Urothelium cell line (cell line): ENCODE measurements at regions not wholly inside any gene's neighbourhood (a gene's known extent, or its start where the extent isn't known, plus 50 kb on each side); places are given as distances from the start of the nearest gene placed in this dataset.
A peak's percentile ranks its signal among the peaks of the same experiment; 100 is the strongest.
"Not testable (repeated sequence)": the region's sequence is repeated elsewhere in the genome, so short reads cannot be mapped to it uniquely, and the experiment has no call there.

Experiments used
- DNase-seq: peaks from one replicate; pipeline ENCODE4 v3.0.0; 2011; ENCODE audit warnings: low spot score, mixed read lengths
- FAIRE-seq: peaks from 2 replicates; lab custom pipeline; 2011; peaks lifted over from hg19 to GRCh38; lab: Jason Lieb, UNC

DNA sequence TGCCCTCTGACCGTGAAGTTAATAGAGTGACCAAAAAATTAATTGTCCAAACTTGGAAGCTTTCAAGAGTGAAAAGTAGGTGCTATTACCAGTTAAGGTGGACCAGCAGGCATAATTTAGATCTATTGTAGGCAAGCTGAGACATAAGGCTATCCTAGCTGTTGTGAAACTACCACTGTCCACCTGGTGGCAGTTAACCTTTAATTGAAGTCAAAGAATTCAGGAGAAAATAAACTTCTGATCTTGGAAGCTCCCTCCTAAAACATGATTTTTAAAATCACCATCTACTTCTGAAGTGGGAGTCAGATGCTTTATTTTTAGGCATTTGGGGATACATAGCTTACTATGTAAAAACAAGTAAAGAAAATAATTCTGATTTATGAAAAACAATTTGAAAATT, 636.3 kb upstream of the HTR2C start:
- FAIRE-seq (no peak), DNase-seq (no peak)

DNA sequence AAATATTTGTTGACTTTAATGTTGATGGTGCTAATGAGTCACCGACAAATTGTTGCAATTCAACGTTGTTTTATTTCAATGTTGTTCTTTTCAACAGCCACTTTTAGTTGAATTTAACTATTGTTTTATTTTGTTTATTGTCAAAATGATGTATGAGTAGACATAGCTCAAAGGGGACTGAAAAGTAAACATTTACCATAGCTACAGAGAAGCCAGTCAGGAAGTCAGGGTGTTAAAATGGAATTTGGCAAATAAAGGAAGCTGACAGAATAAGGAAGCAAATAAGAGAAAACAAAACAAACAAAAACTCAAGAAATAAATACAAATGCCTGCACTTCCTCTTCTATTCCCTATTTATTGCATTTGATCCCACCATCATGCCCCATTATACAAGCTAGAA, 648.4 kb upstream of the HTR2C start:
- no peak for FAIRE-seq
- DNase-seq = no peak

DNA sequence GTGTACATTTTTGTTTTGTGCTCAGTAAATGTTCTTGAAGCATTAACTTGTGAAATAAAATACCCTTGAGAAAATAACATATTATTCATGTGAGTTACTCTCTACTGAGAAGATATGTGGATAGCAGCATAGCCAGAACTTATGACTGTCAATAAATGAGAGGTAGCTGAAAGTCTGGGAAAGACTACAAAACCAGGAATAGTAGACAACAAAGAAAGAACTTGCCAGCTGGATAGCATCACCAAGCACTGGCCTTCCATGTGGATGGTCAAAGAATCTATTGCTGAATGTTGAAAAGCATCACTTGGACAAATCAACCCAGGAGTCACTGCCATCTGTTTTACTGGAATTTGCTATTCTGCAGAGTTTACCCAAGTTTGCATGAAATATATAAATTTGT, 650.0 kb upstream of the HTR2C start:
- FAIRE-seq = no peak

DNA sequence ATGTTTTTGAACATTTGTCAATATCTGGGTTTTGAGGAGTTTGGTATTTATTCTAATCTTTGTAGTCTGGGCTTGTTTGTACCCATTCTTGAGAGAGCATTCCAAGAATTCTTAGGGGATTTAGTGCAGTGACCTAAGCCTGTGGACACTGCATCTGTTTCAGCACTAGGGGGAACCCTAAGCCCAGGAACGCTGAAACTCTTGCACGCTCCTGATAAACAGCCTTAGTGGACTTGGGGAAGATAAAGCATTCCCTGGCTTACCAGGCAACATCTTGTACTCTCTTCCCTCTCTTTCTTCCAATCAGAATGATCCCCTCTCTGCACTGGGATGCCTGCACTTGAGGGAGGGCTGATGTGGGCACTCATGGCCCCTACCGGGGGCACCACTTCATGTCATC, 654.9 kb upstream of the HTR2C start:
- FAIRE-seq (no peak), DNase-seq (peak; percentile 16)

More for the DNA sequence above, 650.0 kb upstream of the HTR2C start:
- DNase-seq = no peak

DNA sequence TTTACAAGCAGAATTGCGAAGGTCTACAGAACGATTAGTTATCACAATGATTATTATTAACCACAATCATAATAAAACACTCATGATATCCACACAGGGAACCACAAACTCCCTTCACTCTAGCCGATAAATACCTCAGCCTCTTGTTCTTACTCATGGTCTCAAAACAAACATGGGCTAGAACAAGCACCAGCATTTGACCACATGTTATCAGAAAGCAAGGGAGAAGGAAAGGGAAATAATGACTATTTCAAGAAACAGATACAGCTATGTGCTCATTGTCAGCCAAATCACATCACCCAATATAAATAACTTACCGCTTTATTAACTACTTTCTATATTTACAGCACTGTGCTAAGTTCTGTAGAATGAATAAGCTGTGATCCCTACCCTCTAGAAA, 663.2 kb upstream of the HTR2C start:
- DNase-seq = no peak
- no peak for FAIRE-seq

DNA sequence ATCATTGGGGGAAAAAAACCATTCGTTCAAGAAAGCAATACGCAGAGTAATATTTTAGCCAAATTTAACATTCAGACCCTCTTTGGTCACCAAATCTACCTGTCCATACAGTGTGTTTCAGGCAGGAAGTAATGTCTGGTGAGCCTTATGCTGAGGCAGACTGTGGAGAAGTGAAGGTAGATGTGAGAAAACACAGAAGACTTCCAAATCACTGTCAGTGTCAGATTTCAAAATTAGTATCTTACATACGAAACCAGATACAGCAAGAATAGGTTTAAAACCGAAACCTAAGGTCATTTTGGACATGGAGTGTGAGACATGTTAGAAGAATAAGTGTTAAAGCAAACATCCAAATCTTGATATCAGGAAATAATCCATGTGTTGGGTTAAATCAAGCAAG, 664.5 kb upstream of the HTR2C start:
- no peak for FAIRE-seq
- DNase-seq = no peak

DNA sequence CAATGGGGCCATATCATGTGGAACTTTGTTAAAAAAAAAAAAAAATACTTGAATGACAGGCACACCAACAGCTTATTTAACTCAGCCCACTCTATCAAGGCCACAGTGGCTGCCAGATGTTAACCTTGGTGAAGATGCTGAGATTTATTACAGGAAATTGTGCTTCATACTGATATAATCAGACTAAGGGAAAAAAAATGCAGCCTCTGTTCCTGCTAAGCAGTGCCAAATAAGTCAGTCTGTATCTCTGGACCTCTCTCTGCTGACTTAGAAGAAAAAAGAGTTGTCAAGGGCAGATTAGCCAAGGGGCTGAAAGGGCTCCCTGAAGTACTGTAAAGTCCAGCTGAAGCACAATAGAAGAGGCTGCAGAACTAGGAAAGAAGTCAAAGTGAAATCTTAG, 677.7 kb upstream of the HTR2C start:
- DNase-seq = no peak
- no peak for FAIRE-seq

DNA sequence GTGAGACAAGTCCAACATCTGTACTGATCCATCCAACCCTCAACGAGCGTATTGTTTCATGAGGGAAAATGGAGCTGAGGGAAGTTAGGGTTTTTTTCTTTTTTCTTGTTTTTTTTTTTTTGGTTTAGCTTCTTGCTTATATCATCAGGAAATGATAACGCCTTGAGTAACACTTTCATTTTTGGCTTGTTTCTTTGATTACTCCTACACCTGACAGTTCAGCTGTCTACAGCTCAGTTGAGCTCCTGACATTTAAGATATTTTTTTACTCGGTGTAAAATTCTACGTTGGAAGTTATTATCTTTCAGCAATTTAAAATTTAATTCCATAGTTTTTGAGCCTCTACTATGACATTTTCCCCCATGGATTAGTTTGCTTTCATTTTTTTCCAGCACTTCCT, 691.0 kb upstream of the HTR2C start:
- no peak for FAIRE-seq

DNA sequence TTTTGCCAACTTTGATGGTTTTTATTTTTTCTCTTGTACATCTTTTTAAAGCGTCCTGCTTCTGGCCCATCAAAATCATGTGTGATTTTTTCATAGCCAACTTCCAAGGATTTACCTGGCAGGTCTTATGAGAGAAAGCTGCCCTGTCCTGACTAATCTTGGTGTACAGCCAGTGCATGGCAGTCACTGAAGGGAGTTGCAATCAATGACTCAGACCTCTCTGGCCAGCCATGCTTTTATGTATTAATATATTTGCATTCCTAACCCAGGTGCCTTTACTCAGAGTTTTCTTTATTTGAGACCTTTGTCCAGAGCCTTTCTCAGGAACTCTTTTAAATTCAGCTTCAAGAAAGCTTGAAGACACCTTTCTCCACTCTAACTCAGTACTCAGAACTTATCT, 691.5 kb upstream of the HTR2C start:
- DNase-seq (peak; percentile 2), FAIRE-seq (no peak)

More for the DNA sequence above, 691.0 kb upstream of the HTR2C start:
- no peak for DNase-seq

DNA sequence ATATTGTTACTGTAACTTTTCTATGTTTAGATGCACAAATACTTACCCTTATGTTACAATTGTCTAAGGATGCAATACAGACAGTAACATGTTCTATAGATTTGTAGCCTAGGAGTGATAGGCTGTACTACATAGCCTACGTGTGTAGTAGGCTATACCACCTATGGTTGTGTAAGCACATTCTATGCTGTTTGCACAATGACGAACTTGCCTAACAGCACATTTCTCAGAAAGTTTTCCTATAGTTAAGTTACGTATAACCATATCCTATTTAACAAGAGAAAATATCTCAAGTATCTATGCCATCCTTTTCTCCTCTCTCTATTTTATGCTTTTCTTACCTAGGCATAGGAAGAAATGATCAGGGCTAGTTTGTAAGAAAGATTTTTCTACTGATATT, 710.8 kb upstream of the HTR2C start:
- FAIRE-seq = no peak
- DNase-seq = no peak

DNA sequence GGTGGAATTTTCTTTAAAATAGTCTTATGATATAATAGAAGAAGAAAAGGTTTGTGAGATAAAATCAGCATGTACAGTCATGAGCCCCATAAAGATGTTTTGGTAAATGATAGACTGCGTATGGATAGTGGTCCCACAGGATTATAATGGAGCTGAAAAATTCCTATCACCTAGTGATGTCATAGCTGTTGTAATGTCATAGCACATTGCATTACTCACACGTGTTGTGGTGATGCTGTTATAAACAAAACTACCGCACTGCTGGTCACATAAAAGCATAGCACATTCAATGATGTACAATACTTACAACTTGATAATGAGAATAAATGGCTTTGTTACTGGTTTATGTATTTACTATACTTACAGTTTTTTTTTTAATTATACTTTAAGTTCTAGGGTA, 715.2 kb upstream of the HTR2C start:
- DNase-seq (no peak), FAIRE-seq (no peak)

DNA sequence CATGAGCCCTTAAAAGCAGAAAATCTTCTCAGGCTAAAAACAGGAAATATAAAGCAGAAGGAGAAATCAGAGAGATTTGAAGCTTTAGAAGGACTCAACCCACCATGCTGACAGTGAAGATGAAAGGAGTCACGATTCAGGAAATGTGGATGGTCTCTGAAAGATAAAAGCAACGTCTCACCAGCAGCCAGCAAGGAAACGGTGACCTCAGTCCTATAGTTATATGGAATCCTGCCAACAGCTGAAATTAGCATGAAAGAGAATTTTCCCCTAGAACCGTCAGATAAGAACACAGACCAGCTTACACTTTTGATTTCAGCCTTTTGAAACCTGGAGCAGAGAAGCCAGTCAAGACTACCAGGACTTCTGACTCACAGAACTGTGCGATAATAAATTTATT, 715.7 kb upstream of the HTR2C start:
- no peak for DNase-seq

DNA sequence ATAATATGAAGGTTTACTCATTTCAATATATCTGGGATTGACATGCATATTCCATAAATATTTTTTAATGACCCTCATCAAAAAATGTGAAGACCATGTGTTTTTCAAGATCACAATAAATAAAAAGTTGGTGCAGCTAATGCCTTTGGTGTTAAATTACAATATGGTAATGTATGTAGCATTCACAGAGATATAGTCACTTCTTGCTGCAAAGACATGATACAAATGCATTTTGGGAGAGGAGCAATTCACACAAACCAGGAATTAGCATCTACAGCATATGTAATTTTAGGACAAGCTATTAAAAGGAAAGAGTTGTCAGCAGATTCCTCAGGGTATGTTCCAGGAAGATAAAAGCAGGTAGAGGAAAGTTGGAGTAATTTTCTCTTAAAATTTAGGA, 734.5 kb upstream of the HTR2C start:
- no peak for FAIRE-seq
- no peak for DNase-seq

More for the DNA sequence above, 715.7 kb upstream of the HTR2C start:
- FAIRE-seq = no peak

DNA sequence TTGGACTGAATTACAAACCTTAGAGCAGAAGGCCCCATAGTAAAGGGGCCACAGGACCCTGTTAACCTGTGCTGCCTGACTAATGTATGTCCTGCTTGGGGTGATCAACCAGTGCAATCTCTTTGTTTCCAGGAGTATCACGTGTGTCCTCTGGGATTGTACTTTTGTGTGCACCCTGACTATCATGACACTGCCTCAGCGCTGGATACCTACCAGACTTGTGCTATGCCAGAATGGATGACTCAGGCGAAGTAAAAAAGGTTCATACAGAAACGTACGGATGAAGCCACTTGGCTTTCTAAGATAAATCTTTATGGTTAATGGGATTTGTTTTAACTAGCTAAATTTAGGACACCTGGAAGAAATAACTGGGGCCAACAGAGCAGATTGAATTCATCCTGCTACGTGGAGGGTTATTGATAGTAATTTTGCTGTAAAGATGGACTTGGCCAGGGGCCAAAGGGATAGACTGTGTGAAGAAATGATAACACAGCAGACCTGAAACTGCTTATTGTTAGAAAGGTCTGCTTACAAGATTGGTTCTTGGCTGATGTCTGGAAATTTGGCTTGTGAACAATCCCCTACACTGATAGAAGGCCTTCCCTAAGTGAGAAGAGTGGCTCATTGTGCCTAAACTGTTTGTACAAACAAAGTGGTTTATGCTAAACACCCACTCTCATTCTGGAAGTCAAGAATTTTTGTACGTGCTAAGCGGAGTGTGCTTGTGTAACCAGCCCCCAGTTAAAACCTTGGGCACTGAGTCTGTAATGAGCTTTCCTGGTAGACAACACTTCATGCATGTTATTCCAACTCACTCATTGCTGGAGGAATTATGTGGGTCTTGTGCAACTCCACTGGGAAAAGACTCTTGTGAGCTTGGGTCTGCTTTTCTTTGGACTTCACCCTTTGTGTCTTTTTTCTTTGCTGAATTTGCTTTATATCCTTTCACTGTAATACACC, 750.5 kb upstream of the HTR2C start:
- FAIRE-seq (no peak), DNase-seq (peak; percentile 0)

DNA sequence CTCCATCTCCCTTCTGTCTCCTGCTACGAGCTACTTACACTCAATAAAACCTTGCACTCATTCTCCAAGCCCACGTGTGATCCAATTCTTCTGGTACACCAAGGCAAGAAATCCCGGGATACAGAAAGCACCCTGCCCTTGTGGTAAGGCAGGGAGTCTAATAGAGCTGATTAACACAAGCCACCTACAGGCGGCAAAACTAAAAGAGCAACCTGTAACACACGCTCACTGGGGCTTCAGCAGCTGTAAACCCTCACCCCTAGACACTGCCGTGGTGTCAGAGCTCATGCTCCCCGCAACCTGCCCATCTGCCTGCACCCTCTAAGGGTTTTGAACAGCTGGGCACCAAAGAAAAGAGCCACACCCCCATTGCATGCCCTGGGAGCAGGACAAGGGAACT, 755.4 kb upstream of the HTR2C start:
- DNase-seq = no peak
- FAIRE-seq = no peak

DNA sequence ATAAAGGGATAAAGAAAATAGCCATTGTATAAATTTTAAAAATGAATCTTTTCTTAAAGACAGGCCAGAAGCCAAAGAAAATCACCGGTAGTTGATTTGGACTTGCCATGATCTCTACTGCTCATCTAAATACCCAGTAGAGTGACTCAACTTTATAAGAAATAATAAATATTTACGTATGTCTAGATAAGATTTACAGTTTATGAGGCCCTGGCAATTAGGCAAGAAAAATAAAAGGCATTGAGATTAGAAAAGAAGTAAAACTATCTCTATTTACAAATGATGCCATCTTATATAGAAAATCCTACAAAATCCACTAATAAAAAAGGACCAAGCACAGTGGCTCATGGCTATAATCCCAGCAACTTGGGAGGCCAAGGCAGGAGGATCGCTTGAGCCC, 765.5 kb upstream of the HTR2C start:
- FAIRE-seq = no peak

DNA sequence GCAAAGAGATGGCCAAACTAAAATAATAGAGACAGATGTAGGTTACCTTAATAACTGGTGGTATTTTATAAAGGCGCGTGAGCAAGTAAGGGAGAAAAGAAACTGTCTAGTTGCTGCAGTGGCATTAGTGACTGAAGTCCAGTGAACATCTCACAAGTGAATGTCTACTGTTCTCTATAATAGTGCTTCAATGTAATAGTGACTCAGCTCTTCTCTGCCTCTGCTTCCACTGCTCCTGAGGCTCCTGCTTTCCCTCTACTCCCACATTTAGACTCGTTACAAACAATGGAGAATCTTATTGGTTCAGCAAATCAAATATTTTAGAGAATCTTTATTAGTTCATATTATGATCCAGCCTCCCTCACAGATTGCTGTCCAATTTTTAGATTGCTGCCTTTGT, 779.1 kb upstream of the HTR2C start:
- FAIRE-seq = no peak

More for the DNA sequence above, 765.5 kb upstream of the HTR2C start:
- no peak for DNase-seq

DNA sequence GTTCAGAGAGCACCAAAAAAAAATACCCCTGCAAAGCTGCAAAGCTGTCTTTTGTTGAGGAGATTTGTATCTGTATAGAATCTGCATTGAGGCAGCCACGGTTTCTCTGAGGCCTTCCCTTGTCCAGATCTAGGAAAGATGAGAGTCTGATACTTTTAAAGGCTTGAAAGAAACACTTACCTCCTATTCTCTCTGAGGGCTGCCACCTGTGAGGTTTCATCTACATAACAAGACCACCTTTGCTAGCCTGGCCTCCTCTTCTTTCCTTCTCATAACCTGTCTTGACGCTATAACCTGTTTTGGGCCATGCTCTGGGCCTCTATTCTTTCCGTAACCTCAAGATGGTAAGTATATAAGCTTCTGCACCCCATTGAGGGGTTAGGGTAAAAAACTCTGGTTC, 779.6 kb upstream of the HTR2C start:
- DNase-seq = no peak

More for the DNA sequence above, 779.1 kb upstream of the HTR2C start:
- DNase-seq = no peak

DNA sequence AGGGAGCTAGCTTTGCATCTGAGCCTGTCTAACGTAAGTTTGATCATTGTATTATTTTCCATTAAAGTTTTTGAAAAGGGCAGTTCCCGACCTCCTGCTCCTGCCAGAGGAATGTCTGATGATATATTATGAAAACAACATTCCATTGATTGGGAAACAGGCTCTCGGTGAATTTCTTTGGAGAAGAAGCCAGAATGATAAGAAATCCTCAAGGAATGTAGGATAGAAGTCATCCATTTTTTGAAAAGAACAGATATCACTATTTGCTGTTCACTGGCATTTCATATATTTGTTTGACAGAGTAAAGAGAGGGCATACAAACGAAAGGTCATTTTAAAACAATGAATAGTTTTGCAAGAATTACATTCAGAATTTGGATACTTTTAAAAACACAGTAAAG, 781.0 kb upstream of the HTR2C start:
- DNase-seq (no peak), FAIRE-seq (no peak)

More for the DNA sequence above, 779.6 kb upstream of the HTR2C start:
- no peak for FAIRE-seq

DNA sequence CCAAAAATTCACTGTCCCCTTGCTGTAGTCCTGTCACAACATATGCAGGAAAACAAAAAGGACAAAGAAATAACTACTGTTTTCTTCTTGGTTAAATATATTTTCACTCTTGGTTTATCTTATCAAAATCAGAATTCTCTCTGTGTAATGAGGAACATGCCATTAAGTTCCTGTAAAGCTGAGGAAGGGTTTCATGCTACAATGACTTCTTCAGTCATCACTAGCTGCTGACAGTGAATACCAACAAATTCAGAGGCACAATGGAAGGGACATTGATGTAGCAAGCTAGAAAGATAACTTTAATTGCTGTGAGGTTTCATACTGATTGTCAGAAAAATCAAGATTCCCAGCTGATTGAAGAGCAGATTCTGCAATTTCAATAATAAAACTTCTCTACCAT, 782.9 kb upstream of the HTR2C start:
- FAIRE-seq (no peak), DNase-seq (no peak)

DNA sequence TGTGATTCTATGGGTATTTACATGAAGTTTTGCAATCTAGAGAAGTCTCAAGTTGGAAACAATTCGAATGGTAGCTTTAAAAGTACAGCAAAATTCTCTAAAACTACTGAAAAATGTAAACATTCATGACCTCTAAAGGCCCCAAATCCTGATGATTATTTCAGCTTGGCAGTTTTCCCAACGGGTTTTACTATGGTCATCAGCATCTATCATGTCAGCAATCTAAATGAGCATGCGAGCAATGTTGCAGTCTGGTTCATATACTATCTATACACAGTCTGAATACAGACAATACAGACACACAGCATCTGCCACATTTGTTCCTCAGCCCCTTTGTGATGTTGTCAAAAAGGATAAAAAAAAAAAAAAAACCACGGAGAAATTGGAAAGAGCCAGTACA, 790.3 kb upstream of the HTR2C start:
- no peak for DNase-seq
- FAIRE-seq = no peak

DNA sequence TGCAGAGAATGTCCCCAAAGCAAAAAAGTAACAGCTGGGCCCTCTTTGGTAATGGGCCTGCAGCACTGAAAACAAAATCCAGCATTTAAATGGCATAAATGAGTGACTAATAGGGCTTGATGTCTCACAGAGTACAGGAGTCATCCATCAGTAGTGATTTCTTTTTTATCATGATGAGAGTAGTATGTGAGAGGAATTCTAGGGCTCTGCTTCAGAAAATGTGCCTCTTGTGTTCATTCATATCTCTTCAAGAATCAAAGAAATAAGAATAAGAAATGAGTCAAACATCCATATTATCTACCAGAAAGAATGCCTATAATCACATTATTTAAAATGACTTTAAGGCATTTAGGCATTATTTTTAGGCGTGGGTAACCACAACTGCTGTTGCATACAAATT, 792.9 kb upstream of the HTR2C start:
- no peak for DNase-seq
- FAIRE-seq = no peak

DNA sequence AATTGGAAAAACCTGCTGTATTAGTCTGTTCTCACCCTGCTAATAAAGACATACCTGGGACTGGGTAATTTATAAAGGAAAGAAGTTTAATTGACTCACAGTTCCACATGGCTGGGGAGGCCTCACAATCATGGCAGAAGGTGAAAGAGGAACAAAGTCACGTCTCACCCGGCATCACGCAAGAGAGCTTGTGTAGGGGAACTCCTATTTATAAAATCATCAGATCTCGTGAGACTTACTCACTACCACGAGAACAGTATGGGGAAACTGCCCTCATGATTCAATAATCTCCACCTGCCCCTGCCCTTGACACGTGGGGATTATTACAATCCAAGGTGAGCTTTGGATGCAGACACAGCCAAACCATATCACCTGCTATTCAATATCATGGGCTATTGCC, 799.1 kb upstream of the HTR2C start:
- not testable (repeated sequence) for FAIRE-seq

More for the DNA sequence above, 799.1 kb upstream of the HTR2C start:
- DNase-seq = not testable (repeated sequence)
